WERI-Rb-1 (cell line): ENCODE measurements at regions not wholly inside any gene's neighbourhood (a gene's known extent, or its start where the extent isn't known, plus 50 kb on each side); places are given as distances from the start of the nearest gene placed in this dataset.

Experiments used
- DNase-seq: peaks from one replicate; pipeline ENCODE4 v3.0.0-alpha.2; 2020
- H3K27ac ChIP-seq: fragments of 250-450 bp; sonication (Bioruptor Pico); 2 replicates; pipeline ENCODE4 v1.5.1; 2020; ENCODE audit warnings: mild to moderate bottlenecking, moderate library complexity
- H3K27me3 ChIP-seq: fragments of 250-450 bp; sonication (Bioruptor Pico); 2 replicates; pipeline ENCODE4 v1.5.1; 2021; ENCODE audit warnings: mild to moderate bottlenecking, low read depth, moderate library complexity; ENCODE audit not compliant: insufficient read depth, severe bottlenecking
- H3K36me3 ChIP-seq: fragments of 250-450 bp; sonication (Bioruptor Pico); 2 replicates; pipeline ENCODE4 v1.5.1; 2020; ENCODE audit warnings: mild to moderate bottlenecking, moderate library complexity
- H3K4me3 ChIP-seq: 2 replicates; pipeline ENCODE4 v1.5.1; 2011; ENCODE audit warnings: low read depth, mild to moderate bottlenecking, control low read depth, low read length
- H3K9me3 ChIP-seq: fragments of 250-450 bp; sonication (Bioruptor Pico); 2 replicates; pipeline ENCODE4 v1.5.1; 2021; ENCODE audit warnings: mild to moderate bottlenecking, moderate library complexity; ENCODE audit not compliant: severe bottlenecking
- TF ChIP-seq, protein P1 (sequence below): IDR thresholded peaks from 2 replicates; pipeline ENCODE4 v1.5.1; 2011; ENCODE audit warnings: low read depth, mild to moderate bottlenecking, control low read depth, inconsistent platforms, low read length

DNA sequence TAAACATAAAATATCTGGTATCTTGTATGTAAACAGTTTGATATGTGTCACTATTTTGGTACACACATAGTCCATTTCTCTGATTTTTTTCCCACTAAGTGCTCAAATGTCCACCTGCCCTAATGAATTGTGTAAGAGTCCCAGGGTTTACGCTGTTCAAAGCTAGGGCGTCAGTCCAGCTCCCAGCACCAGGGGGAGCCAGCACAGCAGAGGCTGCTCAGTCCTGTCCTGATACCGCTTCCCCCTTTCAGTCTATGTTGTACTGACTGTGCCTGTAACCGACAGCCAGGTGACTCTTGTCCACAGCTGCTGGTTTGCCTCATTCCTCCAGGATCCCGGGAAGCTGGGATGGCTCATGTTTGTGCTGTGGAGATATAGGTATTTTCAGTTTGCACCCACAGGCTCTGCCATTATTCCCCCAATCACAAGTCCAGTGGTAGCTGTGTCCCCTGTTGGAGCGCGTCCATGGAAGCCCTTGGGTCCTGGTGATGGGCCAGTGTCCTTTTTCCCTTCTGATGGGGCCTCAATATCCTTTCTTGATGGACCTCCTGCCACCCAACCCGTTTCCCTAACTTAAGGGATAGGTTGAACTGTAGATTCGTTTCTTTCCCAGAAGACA is 242.0 kb downstream of the NEDD1 start:
- Histone ChIP-seq H3K36me3 (no peaks in the 10 kb centered on the region), H3K4me3 (no peak overlapping the region), H3K27me3 (peaks cover 3% of the 10 kb centered on the region), H3K27ac (no peak overlapping the region), H3K9me3 (no peaks in the 10 kb centered on the region)
- TF ChIP-seq, protein P1, sequence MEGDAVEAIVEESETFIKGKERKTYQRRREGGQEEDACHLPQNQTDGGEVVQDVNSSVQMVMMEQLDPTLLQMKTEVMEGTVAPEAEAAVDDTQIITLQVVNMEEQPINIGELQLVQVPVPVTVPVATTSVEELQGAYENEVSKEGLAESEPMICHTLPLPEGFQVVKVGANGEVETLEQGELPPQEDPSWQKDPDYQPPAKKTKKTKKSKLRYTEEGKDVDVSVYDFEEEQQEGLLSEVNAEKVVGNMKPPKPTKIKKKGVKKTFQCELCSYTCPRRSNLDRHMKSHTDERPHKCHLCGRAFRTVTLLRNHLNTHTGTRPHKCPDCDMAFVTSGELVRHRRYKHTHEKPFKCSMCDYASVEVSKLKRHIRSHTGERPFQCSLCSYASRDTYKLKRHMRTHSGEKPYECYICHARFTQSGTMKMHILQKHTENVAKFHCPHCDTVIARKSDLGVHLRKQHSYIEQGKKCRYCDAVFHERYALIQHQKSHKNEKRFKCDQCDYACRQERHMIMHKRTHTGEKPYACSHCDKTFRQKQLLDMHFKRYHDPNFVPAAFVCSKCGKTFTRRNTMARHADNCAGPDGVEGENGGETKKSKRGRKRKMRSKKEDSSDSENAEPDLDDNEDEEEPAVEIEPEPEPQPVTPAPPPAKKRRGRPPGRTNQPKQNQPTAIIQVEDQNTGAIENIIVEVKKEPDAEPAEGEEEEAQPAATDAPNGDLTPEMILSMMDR: peak; percentile 95
- peak; percentile 73 for DNase-seq

DNA sequence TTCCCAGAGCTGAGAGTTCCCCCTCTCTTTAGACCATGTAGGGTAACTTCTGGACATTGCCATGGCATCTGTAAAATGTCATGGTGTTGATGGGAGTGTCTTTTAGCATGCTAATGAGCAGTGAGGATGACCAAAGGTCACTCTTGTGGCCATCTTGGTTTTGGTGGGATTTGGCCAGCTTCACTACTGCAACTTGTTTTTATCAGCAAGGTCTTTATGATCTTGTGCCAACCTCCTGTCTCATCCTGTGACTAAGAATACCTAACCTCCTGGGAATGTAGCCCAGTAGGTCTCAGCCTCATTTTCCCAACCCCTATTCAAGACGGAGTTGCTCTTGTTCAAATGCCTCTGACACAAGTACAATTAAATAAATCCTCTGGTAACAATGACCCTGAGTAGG is 244.4 kb downstream of the NEDD1 start:
- no peaks in the 10 kb centered on the region for H3K9me3 ChIP-seq
- no peaks in the 10 kb centered on the region for H3K27me3 ChIP-seq
- H3K4me3 ChIP-seq: no peak overlapping the region
- H3K27ac ChIP-seq: no peak overlapping the region
- DNase-seq: no peak
- H3K36me3 ChIP-seq: no peaks in the 10 kb centered on the region
- TF ChIP-seq, protein P1: no peak

DNA sequence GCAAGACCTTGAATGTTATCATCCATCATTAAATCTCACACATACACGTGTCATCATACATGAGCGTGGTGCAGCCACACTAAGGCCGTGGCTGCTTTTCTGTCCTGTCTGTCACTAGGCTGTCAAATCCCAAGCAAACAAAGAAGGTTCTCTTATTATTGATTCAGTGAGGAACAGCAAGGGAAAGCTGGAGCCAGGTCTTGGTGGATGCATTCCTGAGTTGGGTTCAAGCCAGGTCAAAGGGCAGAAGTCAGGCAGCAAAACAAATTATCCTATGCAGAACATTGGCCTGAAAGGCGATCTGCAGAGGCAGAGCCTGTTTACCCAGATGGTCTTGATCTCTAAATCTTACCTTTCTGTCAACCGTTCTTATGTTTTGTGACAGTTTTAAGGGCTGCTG is 252.3 kb downstream of the NEDD1 start:
- TF ChIP-seq, protein P1: no peak
- Histone ChIP-seq H3K27ac (no peak overlapping the region), H3K4me3 (no peak overlapping the region), H3K36me3 (no peaks in the 10 kb centered on the region), H3K9me3 (no peaks in the 10 kb centered on the region), H3K27me3 (no peaks in the 10 kb centered on the region)
- no peak for DNase-seq

DNA sequence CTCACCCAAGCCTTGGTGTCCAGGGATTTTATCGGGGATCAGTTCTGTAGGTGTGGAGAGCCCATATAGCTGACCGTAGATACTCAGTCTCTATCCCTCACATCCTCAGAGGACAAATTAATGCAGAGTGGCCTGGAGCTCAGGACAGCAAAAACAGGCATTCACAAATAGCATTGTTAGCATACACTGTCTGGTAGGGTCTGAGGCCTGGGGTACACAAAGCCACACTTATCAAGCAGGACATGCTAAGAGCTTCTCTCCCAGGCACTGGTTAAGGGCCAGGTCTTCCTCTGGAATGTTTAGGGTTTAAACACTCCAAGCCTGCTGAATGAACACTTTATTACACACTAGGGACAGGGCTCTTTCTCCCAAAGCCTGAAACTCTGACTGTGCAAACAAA is 253.2 kb downstream of the NEDD1 start:
- Histone ChIP-seq H3K27ac (no peak overlapping the region), H3K4me3 (no peak overlapping the region), H3K9me3 (no peaks in the 10 kb centered on the region), H3K36me3 (no peaks in the 10 kb centered on the region), H3K27me3 (no peaks in the 10 kb centered on the region)
- DNase-seq: no peak
- TF ChIP-seq, protein P1: no peak

DNA sequence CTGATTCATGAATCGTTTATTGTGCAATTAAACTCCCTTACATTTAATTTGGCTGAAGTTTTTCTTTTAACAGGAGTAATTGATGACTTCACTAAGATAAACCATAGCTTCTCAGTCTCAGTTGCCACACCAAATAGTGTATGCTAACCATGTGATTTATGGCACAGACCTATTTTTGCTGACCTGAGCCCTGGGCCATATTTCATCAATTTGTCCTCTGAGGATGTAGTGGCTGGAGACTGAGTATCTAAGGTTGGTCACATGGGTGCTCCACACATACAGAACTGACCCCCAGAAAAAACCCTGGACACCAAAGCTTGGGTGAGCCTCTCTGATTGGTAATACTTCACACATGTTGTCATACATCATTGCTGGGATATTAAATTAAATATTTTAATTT is 255.1 kb downstream of the NEDD1 start:
- Histone ChIP-seq H3K4me3 (no peak overlapping the region), H3K27ac (no peak overlapping the region), H3K36me3 (no peaks in the 10 kb centered on the region), H3K27me3 (no peaks in the 10 kb centered on the region), H3K9me3 (no peaks in the 10 kb centered on the region)
- TF ChIP-seq, protein P1: no peak
- DNase-seq: no peak

DNA sequence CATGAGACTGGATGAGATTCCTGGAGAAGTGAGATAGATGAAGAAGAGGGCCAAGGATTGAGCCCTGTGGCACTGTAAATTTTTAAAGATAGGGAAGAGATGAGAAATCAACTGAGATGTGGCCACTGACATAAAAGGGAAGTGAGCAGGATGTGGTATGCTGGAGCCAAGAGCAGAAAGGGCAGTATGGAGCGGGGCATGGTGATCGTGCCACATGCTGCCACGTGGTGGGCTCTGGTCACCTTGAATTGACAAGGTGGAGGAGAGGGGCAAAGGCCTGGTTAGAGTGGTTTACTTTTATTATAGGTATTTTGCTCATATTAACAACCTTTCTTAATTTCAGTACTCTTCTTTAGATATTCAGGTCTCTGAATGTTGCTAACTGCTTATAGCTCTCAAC is 257.9 kb downstream of the NEDD1 start:
- DNase-seq: no peak
- H3K27ac ChIP-seq: no peak overlapping the region

More for the DNA sequence above, 257.9 kb downstream of the NEDD1 start:
- Histone ChIP-seq H3K9me3 (no peaks in the 10 kb centered on the region), H3K36me3 (no peaks in the 10 kb centered on the region), H3K27me3 (no peaks in the 10 kb centered on the region), H3K4me3 (no peak overlapping the region)
- TF ChIP-seq, protein P1: no peak
